Stomach (tissue), 4 donors: ENCODE measurements at regions not wholly inside any gene's neighbourhood (a gene's known extent, or its start where the extent isn't known, plus 50 kb on each side); places are given as distances from the start of the nearest gene placed in this dataset.

Source experiments
- CTCF ChIP-seq, 7 experiments: fragments of 450-650 bp in 4 of 7; fragments of 200-600 bp in 3 of 7; sonication (generic) in 3 of 7; IDR thresholded peaks; one replicate each; pipeline ENCODE4 v1.5.1; 2016 to 2019; ENCODE audit warnings: antibody characterized with exemption in 7 of 7, control low read depth in 2 of 7, mild to moderate bottlenecking in 1 of 7
- EP300 ChIP-seq: sonication (generic); formaldehyde crosslinking; IDR thresholded peaks from one replicate; pipeline ENCODE4 v1.6.1; 2017; ENCODE audit warnings: antibody characterized with exemption
- POLR2A ChIP-seq, 4 donors: fragments of 450-650 bp; IDR thresholded peaks; one replicate each; pipeline ENCODE4 v1.6.1; 2016; ENCODE audit warnings: antibody characterized with exemption in 4 of 4, control low read depth in 2 of 4, mild to moderate bottlenecking in 1 of 4, moderate library complexity in 1 of 4

DNA sequence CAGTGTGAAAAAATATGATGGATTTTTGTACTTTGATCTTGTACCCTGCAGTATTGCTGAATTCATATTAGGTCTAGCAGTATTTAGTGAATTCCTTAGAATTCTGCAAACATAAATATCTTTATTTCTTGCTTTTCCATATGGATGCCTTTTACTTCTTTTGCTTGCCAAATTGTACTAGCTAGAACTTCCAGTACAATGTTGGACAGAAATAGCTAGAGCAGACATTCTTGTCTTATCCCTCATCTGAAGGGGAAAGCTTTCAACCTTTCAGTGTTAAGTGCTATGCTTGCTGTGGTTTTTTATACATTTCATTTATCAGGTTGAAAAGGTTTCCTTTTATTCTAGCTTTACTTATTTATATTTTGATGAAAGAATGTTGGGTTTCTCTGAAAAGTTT, 1321.9 kb upstream of the CHAC2 start:
- TF ChIP-seq CTCF (IDR thresholded peaks at IDR 0.05) (no peak), EP300 (no peak), POLR2A (IDR thresholded peaks at IDR 0.05) (no peak)
